ENCODE measurements at regions not wholly inside any gene's neighbourhood (a gene's known extent, or its start where the extent isn't known, plus 50 kb on each side); places are given as distances from the start of the nearest gene placed in this dataset.

- no peaks in the 10 kb centered on the region for H3K27me3 ChIP-seq (replicated peaks)
- in situ Hi-C loops (cut with HindIII; ENCODE audit: low pct_ligation_motif_present, low sequenced_read_pairs), result no loop called here
- H3K4me3 ChIP-seq (ENCODE audit: low read depth, low read length), result no peak overlapping the region
- no peak for DNase-seq
- H3K27ac ChIP-seq, result no peak overlapping the region
- H3K36me3 ChIP-seq (replicated peaks), result no peaks in the 10 kb centered on the region
- TF ChIP-seq CTCF (IDR thresholded peaks at IDR 0.05; ENCODE audit: low read depth, low read length, missing control alignments), result no peak
Measured at GRCh38 chr11:82536706-82537105, 197.0 kb downstream of the FAM181B start.

GRCh38 chr11:82533628-82534327 is 199.9 kb downstream of the FAM181B start:
- in situ Hi-C loops (cut with HindIII; ENCODE audit: low pct_ligation_motif_present, low sequenced_read_pairs), result no loop called here
- H3K36me3 ChIP-seq (replicated peaks), result no peaks in the 10 kb centered on the region
- no peaks in the 10 kb centered on the region for H3K27me3 ChIP-seq (replicated peaks)
- TF ChIP-seq CTCF (IDR thresholded peaks at IDR 0.05; ENCODE audit: low read depth, low read length, missing control alignments), result no peak
- no peak for DNase-seq
- H3K4me3 ChIP-seq (ENCODE audit: low read depth, low read length), result no peak overlapping the region
- H3K27ac ChIP-seq, result no peak overlapping the region

GRCh38 chr11:82529936-82530335 is 203.7 kb downstream of the FAM181B start:
- H3K27me3 ChIP-seq (replicated peaks), result no peaks in the 10 kb centered on the region
- H3K36me3 ChIP-seq (replicated peaks), result no peaks in the 10 kb centered on the region
- H3K27ac ChIP-seq, result no peak overlapping the region
- no peak overlapping the region for H3K4me3 ChIP-seq (ENCODE audit: low read depth, low read length)
- in situ Hi-C loops (cut with HindIII; ENCODE audit: low pct_ligation_motif_present, low sequenced_read_pairs), result no loop called here
- TF ChIP-seq CTCF (IDR thresholded peaks at IDR 0.05; ENCODE audit: low read depth, low read length, missing control alignments), result no peak
- no peak for DNase-seq

GRCh38 chr11:82527081-82527584 is 206.5 kb downstream of the FAM181B start:
- DNase-seq, result no peak
- in situ Hi-C loops (cut with HindIII; ENCODE audit: low pct_ligation_motif_present, low sequenced_read_pairs), result no loop called here

GRCh38 chr11:82523141-82523540 is 210.5 kb downstream of the FAM181B start:
- in situ Hi-C loops (cut with HindIII; ENCODE audit: low pct_ligation_motif_present, low sequenced_read_pairs), result no loop called here
- no peak overlapping the region for H3K4me3 ChIP-seq (ENCODE audit: low read depth, low read length)
- H3K36me3 ChIP-seq (replicated peaks), result no peaks in the 10 kb centered on the region
- no peak overlapping the region for H3K27ac ChIP-seq
- H3K27me3 ChIP-seq (replicated peaks), result no peaks in the 10 kb centered on the region
- no peak for DNase-seq
- no peak for TF ChIP-seq CTCF (IDR thresholded peaks at IDR 0.05; ENCODE audit: low read depth, low read length, missing control alignments)

More at GRCh38 chr11:82527081-82527584, 206.5 kb downstream of the FAM181B start:
- no peaks in the 10 kb centered on the region for H3K36me3 ChIP-seq (replicated peaks)
- no peak for TF ChIP-seq CTCF (IDR thresholded peaks at IDR 0.05; ENCODE audit: low read depth, low read length, missing control alignments)
- H3K4me3 ChIP-seq (ENCODE audit: low read depth, low read length), result no peak overlapping the region
- H3K27me3 ChIP-seq (replicated peaks), result no peaks in the 10 kb centered on the region
- no peak overlapping the region for H3K27ac ChIP-seq

GRCh38 chr11:82521427-82521826 is 212.2 kb downstream of the FAM181B start:
- H3K27me3 ChIP-seq (replicated peaks), result no peaks in the 10 kb centered on the region
- H3K36me3 ChIP-seq (replicated peaks), result no peaks in the 10 kb centered on the region
- no peak for DNase-seq
- no peak overlapping the region for H3K4me3 ChIP-seq (ENCODE audit: low read depth, low read length)
- H3K27ac ChIP-seq, result no peak overlapping the region
- TF ChIP-seq CTCF (IDR thresholded peaks at IDR 0.05; ENCODE audit: low read depth, low read length, missing control alignments), result no peak
- in situ Hi-C loops (cut with HindIII; ENCODE audit: low pct_ligation_motif_present, low sequenced_read_pairs), result no loop called here

All from brain microvascular endothelial cell (primary cell).